ENCODE measurements at regions not wholly inside any gene's neighbourhood (a gene's known extent, or its start where the extent isn't known, plus 50 kb on each side); places are given as distances from the start of the nearest gene placed in this dataset.

- no peak for TF ChIP-seq POLR2A (IDR thresholded peaks at IDR 0.05)
- no peak for TF ChIP-seq POLR2AphosphoS5 (IDR thresholded peaks at IDR 0.05)
These were observed 1609.7 kb upstream of the ACVR2A start for GRCh38 chr2:146235158-146235557.
